ENCODE measurements at regions not wholly inside any gene's neighbourhood (a gene's known extent, or its start where the extent isn't known, plus 50 kb on each side); places are given as distances from the start of the nearest gene placed in this dataset.

GRCh38 chr1:229069176-229069575 lies 201.7 kb upstream of the RAB4A start:
- TF ChIP-seq GABPA (IDR thresholded peaks at IDR 0.05 in 1 of 2, conservative IDR thresholded peaks at IDR 0.05 in 1 of 2) (no peak), RAD21 (IDR thresholded peaks at IDR 0.05) (no peak), CTCF (IDR thresholded peaks at IDR 0.05; ENCODE audit: low read depth, low read length, missing input control) (no peak), TAF1 (conservative IDR thresholded peaks at IDR 0.05) (no peak), ZBTB33 (IDR thresholded peaks at IDR 0.05) (no peak), MAX (IDR thresholded peaks at IDR 0.05) (no peak), SP1 (IDR thresholded peaks at IDR 0.05) (no peak), REST (IDR thresholded peaks at IDR 0.05) (no peak), ATF3 (IDR thresholded peaks at IDR 0.05) (no peak)

All from liver (tissue), 3 donors.